Muscle layer of colon (tissue), 2 donors: ENCODE measurements at regions not wholly inside any gene's neighbourhood (a gene's known extent, or its start where the extent isn't known, plus 50 kb on each side); places are given as distances from the start of the nearest gene placed in this dataset.

Experiments
- H3K27ac ChIP-seq: one replicate; pipeline ENCODE4 v1.7.0; 2013; ENCODE audit warnings: low read depth, mild to moderate bottlenecking, low read length, moderate library complexity
- H3K27me3 ChIP-seq, 2 donors: one replicate each; pipeline ENCODE4 v1.7.0; 2013; ENCODE audit warnings: low read length in 2 of 2, mild to moderate bottlenecking in 2 of 2; ENCODE audit not compliant: insufficient read depth in 2 of 2, control insufficient read depth in 1 of 2
- H3K36me3 ChIP-seq: one replicate; pipeline ENCODE4 v1.7.0; 2013; ENCODE audit warnings: mild to moderate bottlenecking, low read length; ENCODE audit not compliant: insufficient read depth
- H3K4me1 ChIP-seq: one replicate; pipeline ENCODE4 v1.7.0; 2013; ENCODE audit warnings: mild to moderate bottlenecking, low read length; ENCODE audit not compliant: insufficient read depth
- H3K4me3 ChIP-seq, 2 donors: one replicate each; pipeline ENCODE4 v1.7.0; 2013; ENCODE audit warnings: low read length in 2 of 2, low read depth in 1 of 2, mild to moderate bottlenecking in 1 of 2, moderate library complexity in 1 of 2
- H3K9ac ChIP-seq: one replicate; pipeline ENCODE4 v1.7.0; 2013; ENCODE audit warnings: low read length
- H3K9me3 ChIP-seq: one replicate; pipeline ENCODE4 v1.7.0; 2013; ENCODE audit warnings: mild to moderate bottlenecking, low read length
- donor health status: abdominal sarcoma.
- donor health status: Adenocarcinoma of cecum.

GRCh38 chr6:40892223-40892622, 146.8 kb downstream of the UNC5CL start:
- no peaks in the 10 kb centered on the region for H3K36me3 ChIP-seq
- H3K27ac ChIP-seq, result no peak overlapping the region
- no peak overlapping the region for H3K4me3 ChIP-seq
- H3K9me3 ChIP-seq, result no peaks in the 10 kb centered on the region
- no peaks in the 10 kb centered on the region for H3K4me1 ChIP-seq
- H3K9ac ChIP-seq, result no peak overlapping the region
- no peaks in the 10 kb centered on the region for H3K27me3 ChIP-seq

DNA sequence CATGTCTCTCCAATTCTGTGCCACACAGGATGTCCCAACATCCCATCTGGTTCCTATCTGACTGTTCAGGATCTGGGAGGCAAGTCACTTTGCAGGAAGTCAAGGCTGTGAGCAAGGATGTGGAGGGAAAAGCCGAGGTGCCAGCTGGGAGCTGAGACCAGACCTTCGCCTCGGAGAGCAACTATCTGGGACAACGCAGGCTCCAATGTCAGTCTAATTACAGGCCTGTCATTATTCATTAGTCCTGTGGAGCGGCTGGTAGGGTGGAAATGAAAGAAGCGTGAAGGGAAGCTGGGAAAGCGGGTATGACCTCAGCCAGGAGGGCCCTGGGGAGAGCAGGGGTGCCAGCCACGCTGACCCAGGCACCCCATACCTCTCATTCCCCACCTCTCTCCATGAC, 147.3 kb downstream of the UNC5CL start:
- Histone ChIP-seq H3K9ac (no peak overlapping the region), H3K9me3 (no peaks in the 10 kb centered on the region), H3K36me3 (no peaks in the 10 kb centered on the region), H3K27ac (no peak overlapping the region), H3K27me3 (no peaks in the 10 kb centered on the region), H3K4me1 (no peaks in the 10 kb centered on the region), H3K4me3 (no peak overlapping the region)

DNA sequence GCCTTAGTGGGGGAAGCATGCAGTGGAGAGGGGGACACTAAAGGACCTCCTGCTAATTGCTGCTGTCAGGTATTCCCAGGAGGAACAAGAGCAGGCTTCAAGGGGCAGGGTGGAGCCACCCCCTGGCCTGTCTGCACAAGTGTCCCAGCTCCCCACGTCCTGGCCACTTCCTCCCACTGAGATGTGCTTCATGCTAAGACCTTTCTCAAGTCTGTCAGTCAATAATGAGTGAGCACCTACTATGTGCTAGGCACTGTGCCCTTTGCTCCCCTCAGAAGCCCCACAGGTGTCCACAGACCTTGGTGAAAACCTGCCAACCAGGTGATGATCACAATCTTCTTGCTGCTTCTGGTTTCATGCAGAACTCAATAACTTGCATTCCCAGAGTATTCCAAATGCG, 147.9 kb downstream of the UNC5CL start:
- Histone ChIP-seq H3K4me1 (no peaks in the 10 kb centered on the region), H3K9me3 (no peaks in the 10 kb centered on the region)

DNA sequence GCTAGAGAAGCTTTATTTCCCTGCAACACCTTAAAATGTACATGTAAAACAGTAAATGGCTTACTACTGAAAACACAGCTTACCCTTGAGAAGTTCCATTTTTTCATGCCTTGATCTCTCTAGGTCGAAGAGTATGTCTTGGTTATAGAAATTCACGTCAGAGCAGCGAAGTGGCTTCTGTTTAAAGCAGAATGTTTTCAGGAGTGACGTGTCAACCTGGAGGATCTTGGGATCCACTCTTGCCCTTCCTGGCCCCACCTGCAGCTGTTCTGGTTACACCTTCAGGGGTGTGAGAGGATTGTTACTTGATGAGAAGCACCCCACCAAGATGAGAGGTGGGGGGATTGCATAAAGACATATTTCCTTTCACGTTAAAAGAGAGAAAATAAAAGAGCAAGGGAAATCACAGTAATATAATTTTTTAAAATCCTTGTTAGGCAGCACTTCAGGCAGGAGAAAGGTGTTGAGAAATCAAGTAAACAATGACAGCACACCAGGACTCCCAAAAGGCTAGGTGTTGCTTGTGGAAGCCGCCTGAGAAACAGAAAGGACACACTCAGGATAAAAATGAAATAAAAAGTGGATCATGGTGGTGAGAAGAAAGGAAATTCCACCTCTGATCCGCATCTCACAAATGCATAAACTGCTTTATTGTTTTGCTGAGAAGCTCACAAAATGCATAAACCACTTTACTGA, 149.7 kb downstream of the UNC5CL start:
- Histone ChIP-seq H3K4me3 (no peak overlapping the region), H3K27me3 (no peaks in the 10 kb centered on the region), H3K27ac (no peak overlapping the region), H3K9me3 (no peaks in the 10 kb centered on the region), H3K4me1 (no peaks in the 10 kb centered on the region), H3K36me3 (no peaks in the 10 kb centered on the region), H3K9ac (no peak overlapping the region)

More for the DNA sequence above, 147.9 kb downstream of the UNC5CL start:
- no peaks in the 10 kb centered on the region for H3K27me3 ChIP-seq
- no peak overlapping the region for H3K27ac ChIP-seq
- H3K36me3 ChIP-seq, result no peaks in the 10 kb centered on the region
- no peak overlapping the region for H3K4me3 ChIP-seq
- H3K9ac ChIP-seq, result no peak overlapping the region

DNA sequence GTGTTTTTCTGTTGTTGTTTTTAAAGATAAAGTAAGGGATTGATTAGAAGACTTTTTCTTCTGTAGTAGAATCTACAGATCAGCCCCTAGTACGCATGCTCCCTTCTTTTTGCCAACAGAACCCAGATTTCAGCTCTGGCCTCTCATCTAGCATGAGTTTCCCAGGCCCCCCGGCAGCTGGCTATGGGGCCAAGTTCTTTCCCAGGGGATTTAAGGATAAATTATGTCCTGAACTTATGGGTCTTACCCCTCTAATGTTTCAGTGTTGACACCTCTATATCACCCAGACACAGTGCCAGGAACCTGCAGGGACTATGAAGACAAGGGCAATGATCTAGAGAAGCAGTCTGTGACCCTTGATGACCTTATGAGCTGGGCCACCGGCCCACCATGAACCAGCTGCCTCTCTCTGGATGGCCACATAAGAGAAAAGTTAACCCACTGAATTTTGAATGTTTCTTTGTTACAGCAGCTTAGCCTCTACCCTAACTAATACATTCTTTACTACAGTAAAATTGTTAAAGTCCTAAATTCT, 150.5 kb downstream of the UNC5CL start:
- Histone ChIP-seq H3K9me3 (no peaks in the 10 kb centered on the region), H3K27ac (no peak overlapping the region), H3K4me3 (no peak overlapping the region), H3K4me1 (no peaks in the 10 kb centered on the region), H3K27me3 (no peaks in the 10 kb centered on the region), H3K36me3 (no peaks in the 10 kb centered on the region), H3K9ac (no peak overlapping the region)

GRCh38 chr6:40887792-40888340, 151.2 kb downstream of the UNC5CL start:
- Histone ChIP-seq H3K27ac (no peak overlapping the region), H3K4me1 (no peaks in the 10 kb centered on the region), H3K4me3 (no peak overlapping the region), H3K9me3 (no peaks in the 10 kb centered on the region), H3K9ac (no peak overlapping the region), H3K36me3 (no peaks in the 10 kb centered on the region), H3K27me3 (no peaks in the 10 kb centered on the region)

DNA sequence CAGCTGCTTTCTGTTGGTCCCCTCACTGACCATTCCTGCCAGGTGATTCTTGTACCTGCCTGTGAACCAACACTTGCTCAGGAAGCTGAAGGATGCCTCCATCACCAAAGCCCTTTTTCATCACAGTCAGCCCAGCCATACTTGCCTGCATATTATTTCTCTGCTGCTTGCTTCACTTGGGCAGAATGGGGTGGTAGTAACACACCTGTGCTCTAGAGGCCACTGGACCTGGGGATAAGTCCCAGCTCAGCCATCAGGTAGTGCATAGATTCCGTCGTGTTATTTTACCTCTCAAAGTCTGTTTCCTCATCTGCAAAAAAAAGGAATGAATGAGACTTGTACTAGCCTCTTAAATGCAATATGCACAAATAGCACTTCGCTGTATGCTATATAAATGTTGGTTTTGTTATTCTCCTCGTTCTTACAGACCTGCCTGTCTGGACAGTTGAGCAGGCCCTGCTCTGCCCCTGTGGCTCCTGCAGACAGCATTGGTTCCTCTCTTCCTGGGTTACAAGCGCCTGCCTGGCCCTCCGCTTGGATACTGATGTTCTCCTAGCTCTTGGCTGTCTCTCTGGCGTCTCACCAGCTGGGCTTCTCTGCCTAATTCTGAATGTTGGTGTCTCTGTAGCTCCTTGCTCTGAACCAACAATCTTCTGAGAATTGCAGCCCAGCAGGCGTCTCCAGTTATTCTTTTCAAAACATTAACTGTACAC, 151.8 kb downstream of the UNC5CL start:
- Histone ChIP-seq H3K9ac (no peak overlapping the region), H3K36me3 (no peaks in the 10 kb centered on the region), H3K4me3 (no peak overlapping the region), H3K27me3 (no peaks in the 10 kb centered on the region), H3K9me3 (no peaks in the 10 kb centered on the region), H3K4me1 (no peaks in the 10 kb centered on the region), H3K27ac (no peak overlapping the region)

GRCh38 chr6:40885139-40885774, 153.8 kb downstream of the UNC5CL start:
- Histone ChIP-seq H3K27me3 (no peaks in the 10 kb centered on the region), H3K27ac (no peak overlapping the region), H3K4me3 (no peak overlapping the region), H3K9me3 (no peaks in the 10 kb centered on the region), H3K36me3 (no peaks in the 10 kb centered on the region), H3K9ac (no peak overlapping the region), H3K4me1 (no peaks in the 10 kb centered on the region)

- no peaks in the 10 kb centered on the region for H3K36me3 ChIP-seq
- no peak overlapping the region for H3K27ac ChIP-seq
- no peak overlapping the region for H3K4me3 ChIP-seq
- no peak overlapping the region for H3K9ac ChIP-seq
- no peaks in the 10 kb centered on the region for H3K27me3 ChIP-seq
- H3K4me1 ChIP-seq, result no peaks in the 10 kb centered on the region
- H3K9me3 ChIP-seq, result no peaks in the 10 kb centered on the region
Observed at GRCh38 chr6:40882323-40882997, 156.6 kb downstream of the UNC5CL start.

GRCh38 chr6:40881501-40881900, 157.5 kb downstream of the UNC5CL start:
- H3K9me3 ChIP-seq, result no peaks in the 10 kb centered on the region
- no peaks in the 10 kb centered on the region for H3K36me3 ChIP-seq
- H3K9ac ChIP-seq, result no peak overlapping the region
- no peak overlapping the region for H3K27ac ChIP-seq
- no peaks in the 10 kb centered on the region for H3K27me3 ChIP-seq
- no peaks in the 10 kb centered on the region for H3K4me1 ChIP-seq
- no peak overlapping the region for H3K4me3 ChIP-seq

- no peaks in the 10 kb centered on the region for H3K27me3 ChIP-seq
- no peak overlapping the region for H3K9ac ChIP-seq
- no peaks in the 10 kb centered on the region for H3K36me3 ChIP-seq
- H3K27ac ChIP-seq, result no peak overlapping the region
- H3K4me1 ChIP-seq, result no peaks in the 10 kb centered on the region
- H3K9me3 ChIP-seq, result no peaks in the 10 kb centered on the region
- H3K4me3 ChIP-seq, result no peak overlapping the region
Observed at GRCh38 chr6:40880906-40881305, 158.1 kb downstream of the UNC5CL start.
